ENCODE measurements at regions not wholly inside any gene's neighbourhood (a gene's known extent, or its start where the extent isn't known, plus 50 kb on each side); places are given as distances from the start of the nearest gene placed in this dataset.

DNA sequence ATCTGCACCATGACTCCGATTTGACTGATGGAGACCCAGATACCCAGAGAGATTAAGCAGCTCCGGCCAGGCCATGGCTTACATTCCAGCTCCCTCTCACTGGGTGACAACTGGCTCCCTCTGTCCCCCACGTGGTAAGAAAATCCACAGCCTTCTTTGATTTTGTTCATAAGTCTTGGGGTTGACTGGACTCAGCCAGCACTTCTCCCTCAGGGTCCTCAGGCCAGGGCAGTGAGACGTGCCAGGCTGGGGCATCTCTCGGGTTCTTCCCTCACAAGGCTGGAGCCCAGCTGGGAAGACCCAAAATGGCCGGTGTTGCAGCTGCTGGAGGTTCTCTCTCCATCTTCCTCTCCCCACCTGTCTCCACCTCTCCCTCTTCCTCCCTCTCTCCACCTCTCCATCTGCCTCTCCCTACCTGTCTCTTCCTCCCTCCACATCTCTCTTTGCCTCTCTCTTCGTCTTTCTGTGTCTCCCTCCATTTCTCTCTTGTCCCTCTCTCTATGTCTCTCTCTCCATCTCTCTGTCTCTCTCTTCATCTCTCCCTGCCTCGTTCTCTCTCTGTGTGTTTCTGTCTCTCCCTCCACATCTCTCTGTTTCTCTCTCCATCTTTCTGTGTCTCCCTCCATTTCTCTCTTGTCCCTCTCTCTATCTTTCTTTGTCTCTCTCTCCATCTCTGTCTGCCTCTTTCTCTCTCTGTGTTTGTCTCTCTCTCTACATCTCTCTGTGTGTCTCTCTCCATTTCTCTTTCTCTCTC, 105.3 kb downstream of the FOXL1 start:
- DNase-seq, result no peak

DNA sequence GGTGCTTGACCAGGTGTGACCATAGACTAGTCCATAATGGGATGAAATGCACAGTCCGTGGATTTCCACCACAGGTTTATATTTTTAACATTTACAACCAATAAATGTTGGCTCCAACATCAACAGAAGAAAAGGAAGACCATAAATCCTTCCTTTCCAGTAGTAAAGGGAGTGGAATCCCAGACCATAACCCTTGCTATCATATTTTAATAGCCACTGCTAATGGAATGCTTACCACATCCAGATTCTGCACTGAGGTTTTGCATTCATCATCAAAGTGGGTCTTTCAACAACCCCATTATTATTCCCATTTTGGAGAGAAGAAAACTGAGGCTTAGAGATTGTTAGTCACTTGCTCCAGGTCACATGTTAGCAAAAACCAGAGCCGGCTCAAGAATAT, 106.7 kb downstream of the FOXL1 start:
- no peak for DNase-seq

DNA sequence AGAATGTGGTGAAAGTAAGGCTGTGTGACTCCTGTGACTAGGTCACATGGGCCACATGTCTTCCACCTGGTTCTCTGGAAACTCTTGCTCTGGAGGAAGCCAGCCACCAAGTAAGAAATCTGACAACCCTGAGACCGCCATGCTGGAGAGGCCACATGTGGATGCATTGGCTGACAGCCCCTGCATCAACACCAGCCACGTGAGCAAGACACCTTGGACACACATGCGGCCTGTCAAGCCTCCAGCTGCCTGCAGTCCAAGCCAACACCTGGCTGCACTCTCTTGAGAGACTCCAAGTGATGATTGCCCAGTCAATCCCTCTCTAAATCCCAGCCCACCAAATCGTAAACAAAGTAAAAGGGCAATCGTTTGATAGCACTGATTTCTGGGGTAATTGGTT, 112.6 kb downstream of the FOXL1 start:
- DNase-seq, result no peak

DNA sequence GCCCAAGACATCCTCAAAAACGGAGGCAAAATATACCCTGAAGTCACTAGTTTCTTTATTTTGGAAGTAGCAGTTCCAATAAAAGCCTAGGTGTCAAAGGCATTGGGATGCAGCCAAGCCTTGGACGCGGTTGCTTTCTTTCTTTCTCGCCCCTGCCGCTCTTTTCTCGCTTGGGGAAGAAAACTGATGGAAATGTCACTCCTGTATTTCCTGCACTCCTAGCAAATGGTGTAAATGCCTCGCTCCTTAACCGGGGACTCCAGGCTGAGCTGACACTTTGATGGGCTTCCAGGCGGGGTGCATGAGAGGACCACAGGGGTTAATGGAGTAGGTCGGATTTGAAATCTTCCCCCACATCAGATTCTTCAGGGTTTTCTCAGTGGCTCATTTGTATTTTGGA, 114.1 kb downstream of the FOXL1 start:
- no peak for DNase-seq

DNA sequence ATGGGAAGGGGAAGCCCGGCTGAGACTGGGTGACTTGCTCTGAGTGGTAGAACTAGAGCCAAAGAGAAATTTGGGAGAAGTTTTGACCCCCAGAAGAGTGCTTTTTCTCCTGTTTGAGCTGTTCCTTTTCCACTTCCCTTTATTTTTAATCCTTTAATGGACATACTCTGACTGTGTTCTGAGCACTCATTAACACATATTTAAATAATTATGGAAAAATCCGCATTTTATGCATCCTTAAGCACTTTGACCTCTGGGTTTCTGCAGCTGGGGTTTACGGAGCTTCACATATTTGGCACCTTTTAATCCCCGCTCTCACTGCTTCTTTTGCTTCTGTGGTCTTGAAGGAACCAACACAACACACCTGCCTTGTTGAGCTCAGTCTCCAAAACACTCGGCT, 114.7 kb downstream of the FOXL1 start:
- no peak for DNase-seq

DNA sequence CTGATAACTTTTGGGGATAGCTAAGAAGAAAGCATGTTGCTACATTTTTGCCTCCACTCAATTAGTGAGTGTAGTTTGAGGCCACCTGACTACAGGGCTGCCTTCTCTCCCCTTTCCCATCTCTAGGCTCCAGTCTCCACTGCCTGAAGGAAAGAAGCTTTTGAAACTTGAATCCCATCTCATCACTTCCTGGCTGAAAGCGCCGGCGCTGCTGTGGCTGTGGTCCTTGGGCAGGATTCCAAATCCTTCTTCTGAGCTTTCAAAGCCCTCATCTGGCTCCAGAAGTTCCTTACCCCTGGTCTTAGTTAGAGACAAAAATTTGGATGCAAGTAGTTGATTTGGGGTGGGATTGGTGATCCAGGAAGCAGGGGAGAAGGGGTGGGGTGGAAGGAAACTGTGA, 119.4 kb downstream of the FOXL1 start:
- DNase-seq, result no peak

DNA sequence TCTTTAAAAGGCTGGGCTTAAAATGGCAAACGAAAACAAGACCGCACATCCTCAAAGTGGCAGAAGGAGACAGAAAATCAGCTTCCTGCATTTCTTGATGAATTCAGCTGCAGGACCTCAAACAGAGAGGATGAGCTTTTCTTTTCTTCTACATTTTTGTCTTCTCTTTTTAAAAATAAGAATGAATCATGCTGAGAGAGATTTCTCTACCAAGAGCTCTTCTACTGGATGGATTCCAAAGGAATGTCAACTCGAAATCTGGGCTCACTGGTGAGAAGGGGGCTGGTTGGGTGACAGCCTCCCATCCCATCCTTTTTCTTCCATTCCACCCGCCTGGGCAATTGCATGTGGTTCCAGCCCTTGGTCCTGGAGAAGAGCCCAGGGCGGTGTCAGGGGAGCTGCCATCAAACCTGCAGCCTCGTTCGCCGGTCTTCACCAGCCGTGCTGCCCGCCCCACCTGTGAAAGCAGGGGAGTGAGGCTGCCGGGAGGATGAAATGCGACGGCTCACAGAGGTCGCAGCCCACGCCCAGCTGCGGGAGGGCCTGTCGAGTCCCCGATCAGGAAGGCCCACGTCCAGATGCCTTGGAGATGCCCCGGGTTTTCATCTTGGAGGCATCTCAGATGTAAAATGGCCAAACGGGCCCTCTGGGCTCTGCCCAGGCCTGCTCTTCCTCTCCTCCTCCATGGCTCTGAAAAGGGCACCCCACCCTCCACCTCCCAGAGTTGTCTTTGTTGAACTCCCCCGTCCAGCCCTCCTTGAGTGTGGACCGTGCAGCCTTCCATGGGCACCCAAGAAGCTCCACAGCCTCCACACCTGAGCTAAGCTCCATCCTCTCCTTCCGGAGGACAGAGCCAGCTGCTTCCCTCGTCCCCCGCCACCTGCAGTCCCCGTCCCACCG, 121.9 kb downstream of the FOXL1 start:
- DNase-seq, result no peak

DNA sequence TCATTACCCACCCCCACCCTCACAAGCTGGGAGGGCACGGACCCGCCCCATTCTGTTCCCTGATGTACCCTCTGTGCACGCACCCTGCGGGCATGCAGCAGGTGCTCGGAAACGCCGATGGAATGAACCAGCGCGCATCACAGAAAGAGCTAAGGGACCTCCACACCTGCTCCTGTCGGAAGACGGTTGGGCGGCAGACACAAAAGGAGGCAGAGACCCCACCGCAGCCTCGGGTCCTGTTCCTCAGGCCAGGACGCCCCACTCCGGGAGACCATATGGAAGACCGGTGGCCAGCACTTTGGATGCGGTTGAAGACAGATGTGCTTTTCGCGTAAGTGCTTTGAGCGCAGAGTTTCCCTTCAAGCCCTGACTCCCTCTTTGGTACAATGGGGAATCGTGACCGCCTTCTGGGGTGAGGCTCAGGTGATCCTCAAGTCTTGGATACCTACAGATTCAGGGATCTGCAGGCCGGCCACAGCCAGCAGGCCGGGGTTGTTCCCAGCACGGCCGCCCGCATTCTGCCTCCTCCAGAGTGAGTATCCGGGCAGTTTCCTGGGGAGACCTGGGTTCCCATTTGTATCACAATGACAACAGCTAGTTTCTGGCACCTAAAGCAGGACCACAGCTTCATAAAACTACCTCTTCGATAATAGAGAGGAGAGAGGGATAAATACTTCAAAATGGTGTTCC, 123.1 kb downstream of the FOXL1 start:
- no peak for DNase-seq

DNA sequence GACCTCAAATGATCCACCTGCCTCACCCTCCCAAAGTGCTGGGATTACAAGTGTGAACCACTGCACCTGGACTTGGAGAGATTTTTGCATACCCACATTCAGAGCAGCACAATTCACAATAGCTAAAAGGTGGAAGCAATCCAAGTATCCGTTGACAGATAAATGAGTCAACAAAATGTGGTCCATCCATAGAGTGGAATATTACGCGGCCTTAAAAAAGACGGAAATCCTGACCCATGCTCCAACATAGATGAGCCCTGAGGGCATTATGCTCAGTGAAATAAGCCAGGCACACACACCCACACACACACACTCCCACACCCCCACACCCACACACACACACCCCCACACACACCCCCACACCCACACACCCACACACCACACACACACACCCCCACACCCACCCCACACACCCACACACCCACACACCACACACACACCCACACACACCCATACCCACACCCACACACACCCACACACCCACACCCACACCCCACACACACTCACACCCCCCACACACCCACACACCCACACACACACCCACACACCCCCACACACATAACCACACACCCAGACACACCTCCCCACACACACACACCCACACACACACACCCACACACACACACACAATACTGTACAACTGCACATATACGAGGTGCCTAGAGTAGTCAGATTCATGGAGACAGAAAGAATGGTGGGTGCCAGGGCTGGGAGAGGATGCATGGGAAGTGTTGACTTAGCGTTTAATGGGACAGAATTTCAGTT, 124.7 kb downstream of the FOXL1 start:
- no peak for DNase-seq

DNA sequence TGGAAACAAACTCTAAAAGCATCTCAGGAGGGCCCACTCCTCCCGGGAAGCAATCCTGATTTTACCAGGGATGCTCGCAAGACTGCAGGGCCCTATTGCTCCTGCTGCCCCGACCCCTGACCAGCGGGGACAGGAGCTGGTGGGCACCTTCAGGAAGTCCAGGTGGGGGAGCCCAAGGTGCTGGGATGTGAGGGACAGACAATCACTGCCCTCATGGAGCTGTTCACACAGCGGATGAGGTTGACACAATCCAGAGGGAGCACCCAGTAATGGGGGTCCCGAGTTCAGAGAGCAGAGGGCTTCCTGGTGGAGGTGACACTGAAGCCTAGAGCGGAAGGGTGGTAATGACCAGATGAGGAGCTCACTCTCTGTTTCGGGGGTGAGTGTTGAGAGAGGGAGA, 126.2 kb downstream of the FOXL1 start:
- no peak for DNase-seq

DNA sequence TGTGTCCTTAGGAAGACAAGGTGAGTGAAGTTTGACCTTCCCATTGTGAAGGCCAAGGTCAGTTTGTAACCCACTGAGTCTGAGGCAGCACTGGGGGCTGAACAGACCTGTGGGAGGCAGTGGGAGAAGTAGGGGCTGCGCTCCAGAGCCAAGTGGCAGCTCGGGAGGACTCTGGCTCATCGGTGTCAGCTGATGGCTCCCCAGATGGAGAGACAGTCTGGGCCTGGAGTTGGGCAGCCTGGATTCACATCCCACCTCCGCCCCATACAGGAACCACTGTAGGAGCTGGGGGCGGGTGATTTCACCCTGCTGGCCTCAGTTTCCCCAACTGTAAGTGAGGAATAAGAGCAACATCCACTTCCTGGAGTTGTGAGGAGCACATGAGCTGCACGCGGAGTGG, 128.4 kb downstream of the FOXL1 start:
- DNase-seq, result no peak

DNA sequence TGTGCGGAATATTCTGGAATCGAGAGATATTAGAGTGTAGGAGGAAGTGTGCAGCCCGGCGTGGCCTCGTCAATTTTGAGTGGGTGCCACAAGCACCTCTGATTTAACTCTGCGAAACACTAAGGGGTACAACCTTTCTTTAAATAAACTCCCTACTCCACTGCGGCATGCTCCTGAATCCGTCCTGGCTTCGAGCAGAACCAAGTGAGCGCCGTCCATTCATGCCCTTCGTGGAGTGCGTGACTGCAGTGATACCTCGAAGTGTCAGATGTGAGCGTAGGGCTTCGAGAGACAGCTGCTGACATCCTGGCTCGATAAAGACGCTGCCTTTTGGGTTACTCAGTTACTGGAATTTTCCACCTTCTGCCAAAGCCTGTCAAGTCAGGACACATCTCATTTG, 128.8 kb downstream of the FOXL1 start:
- no peak for DNase-seq

DNA sequence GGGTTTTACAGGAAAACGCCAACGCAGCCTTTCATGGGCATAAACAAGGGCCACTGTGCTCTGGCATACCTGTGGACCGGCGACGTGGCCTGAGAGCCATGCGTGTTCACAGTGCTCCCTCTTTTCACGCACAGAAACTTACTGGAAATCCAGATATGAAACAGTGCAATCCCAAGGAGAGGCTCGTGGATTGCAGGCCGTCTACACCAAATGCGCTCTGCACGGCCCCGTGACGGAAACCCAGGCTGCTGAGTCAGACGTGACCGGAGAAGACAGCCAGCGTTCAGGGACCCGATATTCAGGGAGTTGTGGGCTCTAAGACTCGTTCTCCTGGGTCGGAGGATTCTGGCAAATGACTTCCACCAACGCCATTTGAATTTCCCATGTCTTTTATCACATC, 129.2 kb downstream of the FOXL1 start:
- DNase-seq, result no peak

DNA sequence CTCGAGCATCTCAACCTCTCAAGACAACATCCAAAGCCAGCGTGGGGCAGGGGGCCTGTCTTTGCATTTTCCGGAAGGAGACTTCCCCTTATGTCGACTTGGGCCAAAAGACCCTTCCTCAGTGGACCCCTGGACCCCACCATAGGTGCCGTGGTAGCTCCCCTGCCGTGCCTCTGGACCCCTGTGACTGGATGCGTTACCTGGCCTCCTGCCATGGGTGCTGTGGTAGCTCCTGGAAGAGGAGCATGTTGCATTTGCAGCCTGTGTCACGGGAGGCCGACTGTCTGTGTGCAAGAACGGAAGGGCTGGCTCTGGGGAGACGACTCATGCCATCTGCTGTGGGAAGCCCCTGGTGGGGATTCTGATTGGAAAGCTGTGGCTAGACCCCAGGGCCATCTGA, 130.1 kb downstream of the FOXL1 start:
- no peak for DNase-seq

DNA sequence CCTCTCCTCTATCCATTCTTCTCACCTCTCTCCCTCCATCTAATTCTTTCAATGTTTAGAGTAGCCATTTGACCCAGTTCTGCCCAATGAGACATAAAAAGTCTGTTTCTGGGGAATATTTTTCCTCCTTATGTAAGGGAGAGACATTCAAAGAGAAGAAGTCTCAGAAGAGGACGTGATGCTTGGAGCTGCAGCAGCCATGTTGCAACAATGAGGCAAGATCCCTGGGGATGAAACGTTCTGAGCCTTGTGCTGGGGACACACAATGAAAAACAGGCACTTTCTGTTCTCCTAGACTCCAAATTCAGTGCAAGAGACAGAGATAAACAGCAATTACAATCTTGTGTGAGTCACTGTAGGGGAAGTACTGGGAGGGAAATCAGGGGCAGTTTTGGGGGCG, 130.8 kb downstream of the FOXL1 start:
- DNase-seq, result no peak

DNA sequence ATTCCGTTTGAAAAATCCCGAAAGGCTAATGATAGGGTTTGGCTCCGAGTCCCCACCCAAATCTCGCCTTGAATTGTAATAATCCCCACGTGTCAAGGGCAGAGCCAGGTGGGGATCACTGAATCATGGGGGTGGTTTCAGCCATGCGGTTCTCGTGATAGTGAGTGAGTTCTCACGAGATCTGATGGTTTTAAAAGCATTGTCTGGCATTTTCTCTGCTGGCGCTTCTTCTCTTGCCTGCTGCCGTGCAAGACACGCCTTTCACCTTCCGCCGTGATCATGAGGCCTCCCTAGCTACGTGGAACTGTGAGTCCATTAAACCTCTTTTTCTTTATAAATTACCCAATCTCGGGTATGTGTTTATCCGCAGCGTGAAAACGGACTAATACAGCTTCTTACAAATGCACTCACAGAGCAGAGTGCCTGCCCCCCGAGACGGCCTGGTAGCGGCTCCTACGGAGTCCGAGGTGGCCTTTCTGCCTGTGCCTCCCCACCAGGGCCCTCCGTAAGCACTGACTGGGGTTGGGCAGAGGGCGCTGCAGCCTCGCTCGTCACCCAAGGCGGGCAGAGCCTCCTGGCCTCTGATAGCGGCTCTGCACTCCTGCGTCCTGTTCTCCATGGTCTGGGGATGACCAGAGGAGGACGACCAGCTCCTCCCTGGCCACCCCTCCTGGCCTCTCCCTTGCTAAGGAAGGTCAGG, 131.7 kb downstream of the FOXL1 start:
- DNase-seq, result no peak

DNA sequence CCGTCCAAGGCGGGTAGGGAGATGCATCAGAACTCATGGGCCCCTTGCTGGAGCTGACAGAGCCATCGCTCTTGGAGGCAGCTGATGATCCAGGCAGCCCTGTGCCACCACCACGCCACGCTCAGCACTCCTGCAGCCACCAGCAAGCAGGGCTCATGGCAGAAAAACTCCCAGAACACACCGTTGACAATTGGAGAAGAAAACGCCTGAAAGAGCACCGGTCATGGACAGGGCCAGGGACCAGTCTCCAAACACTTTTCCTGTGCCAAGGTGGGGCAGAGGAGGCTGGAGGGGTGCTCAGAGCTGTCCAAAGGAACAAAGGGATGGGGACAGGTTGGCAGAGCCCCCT, 132.2 kb downstream of the FOXL1 start:
- no peak for DNase-seq

DNA sequence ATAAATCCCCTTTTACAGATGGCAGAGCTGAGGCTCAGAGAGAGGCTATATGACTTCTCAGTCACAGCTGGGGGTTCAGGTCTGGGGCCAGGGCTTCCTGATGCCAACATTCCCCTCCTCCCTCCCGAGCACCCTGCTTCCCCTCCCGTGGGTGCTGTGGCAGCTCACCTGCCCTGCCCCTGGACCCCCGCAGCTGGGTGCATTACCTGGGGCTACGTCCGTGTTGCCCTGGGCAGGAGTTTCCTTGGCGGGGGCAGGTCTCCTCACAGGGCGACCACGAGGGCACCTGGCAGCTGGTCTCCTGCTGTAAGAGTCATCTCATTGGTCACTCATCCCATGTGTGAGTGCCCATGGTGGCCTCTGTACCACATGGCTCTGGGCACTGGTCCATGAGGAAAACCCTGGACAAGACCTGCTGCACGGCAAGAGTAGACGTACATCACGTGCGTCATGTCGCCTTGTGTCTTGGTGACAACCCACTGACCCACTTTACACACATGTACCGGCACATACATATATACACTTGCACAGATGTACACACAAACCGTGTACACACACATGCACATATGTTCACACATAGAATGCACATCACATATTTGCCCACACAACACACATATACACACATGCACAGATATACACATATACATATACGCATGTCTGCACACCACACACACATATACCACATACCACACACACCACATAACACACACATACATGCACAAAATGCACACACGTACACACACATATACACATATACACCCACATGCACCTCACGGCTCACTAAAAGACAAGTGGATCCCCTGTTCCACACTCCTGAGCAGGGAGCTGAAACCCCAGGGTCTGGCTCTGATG, 134.0 kb downstream of the FOXL1 start:
- DNase-seq, result no peak

DNA sequence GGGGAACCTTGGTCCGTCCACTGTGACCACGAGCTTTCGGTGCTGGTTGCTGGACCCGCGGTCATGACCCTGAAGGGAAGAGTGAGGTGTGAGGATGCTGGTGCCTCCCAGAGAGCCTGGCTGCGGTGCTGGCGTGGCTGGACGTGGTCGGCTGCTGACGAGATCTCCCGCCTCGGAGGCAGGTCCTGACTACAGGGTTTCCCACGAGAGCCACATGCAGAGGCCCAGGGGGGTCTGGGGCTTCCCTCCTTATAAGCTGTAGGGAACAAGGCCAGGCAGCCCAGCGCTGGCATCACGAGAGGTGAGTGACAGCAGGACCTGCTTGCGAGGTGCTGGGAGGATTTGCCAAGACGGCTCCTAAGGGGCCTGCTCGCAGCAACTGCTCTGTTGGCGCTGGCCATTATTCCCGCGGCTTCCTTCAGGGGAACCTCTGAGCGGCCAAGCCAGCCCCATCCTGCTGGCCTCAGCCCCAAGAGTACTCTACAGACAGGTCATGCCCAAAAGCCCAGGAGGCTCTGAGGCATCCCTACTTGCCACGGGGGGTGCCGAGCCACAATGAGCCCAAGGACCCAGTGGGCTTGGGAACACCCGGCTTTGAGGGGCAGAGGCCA, 134.8 kb downstream of the FOXL1 start:
- DNase-seq, result no peak

DNA sequence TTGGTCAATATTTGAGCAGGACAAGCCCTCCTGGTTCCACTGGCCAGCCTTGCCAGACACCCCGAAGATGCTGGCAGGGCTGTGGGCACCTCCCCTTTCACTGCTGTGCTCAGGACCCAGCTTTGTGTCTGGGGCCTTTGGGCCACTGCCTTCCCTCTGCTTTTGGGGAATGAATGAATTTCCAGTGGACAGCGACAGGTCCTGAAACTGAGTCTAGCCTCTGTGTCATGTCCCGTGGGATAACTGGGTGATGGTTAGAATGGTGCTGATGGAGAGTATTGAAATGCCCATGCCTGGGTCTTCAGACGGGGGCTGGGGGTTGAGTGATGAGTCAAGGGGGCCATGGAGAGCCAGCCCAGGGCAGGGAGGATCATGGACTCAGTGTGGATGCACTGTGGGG, 135.8 kb downstream of the FOXL1 start:
- DNase-seq, result no peak

DNA sequence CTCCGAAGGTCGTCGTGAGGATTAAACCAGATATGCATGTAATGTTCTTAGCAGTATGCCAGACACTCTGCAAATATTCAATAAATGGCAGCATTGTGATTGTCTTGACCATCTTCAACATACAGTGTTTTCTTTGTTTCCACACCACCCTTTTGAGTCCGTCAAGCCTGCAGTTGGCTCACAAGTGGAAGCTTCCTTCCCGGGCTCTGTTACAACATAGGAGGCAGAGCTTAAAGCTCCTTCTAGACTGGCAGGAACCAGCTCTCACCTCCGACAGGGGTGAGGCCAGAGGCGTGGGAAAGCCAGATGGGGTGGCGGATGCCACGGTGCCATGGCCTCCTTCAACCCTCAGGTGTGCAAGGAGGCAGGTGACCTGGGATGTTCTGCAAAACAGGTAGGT, 138.3 kb downstream of the FOXL1 start:
- DNase-seq, result no peak

Measured in activated CD8-positive, alpha-beta memory T cell treated with anti-CD3 and anti-CD28 coated beads, Interleukin-2, amount 50 U/mL, for 4 hours (primary cell).